K562 (cell line): ENCODE measurements at regions not wholly inside any gene's neighbourhood (a gene's known extent, or its start where the extent isn't known, plus 50 kb on each side); places are given as distances from the start of the nearest gene placed in this dataset.

Source experiments
- AFF4 ChIP-seq: sonication (generic); formaldehyde crosslinking; IDR thresholded peaks from 2 replicates; pipeline ENCODE4 v1.8.0; 2023; ENCODE audit warnings: mild to moderate bottlenecking, missing genetic modification reagents
- BMI1 ChIP-seq: fragments of 150-350 bp; IDR thresholded peaks from 2 replicates; pipeline ENCODE4 v1.6.1; 2014; ENCODE audit warnings: low read length
- CBFA2T3 ChIP-seq: fragments of 450-650 bp; IDR thresholded peaks from 2 replicates; pipeline ENCODE4 v1.6.1; 2017
- CHCHD3 ChIP-seq: fragments of 250-450 bp; sonication (Bioruptor Pico); IDR thresholded peaks from 2 replicates; pipeline ENCODE4 v2.1.2; 2022; ENCODE audit warnings: mild to moderate bottlenecking
- FOXJ2 ChIP-seq: fragments of 200-800 bp; sonication (Bioruptor generic); IDR thresholded peaks from 2 replicates; pipeline ENCODE4 v1.6.1; 2016; ENCODE audit warnings: missing genetic modification characterization, missing compliant biosample characterization
- NR2C1 ChIP-seq, 2 experiments: fragments of 450-650 bp; IDR thresholded peaks; 2 replicates each; pipeline ENCODE4 v1.6.1; 2017; ENCODE audit warnings: mild to moderate bottlenecking in 2 of 2, antibody characterized with exemption in 1 of 2, inconsistent platforms in 1 of 2, missing compliant biosample characterization in 1 of 2, missing genetic modification characterization in 1 of 2
- SETDB1 ChIP-seq: IDR thresholded peaks from one replicate; pipeline ENCODE4 v1.6.1; 2012; ENCODE audit warnings: low read length, control low read depth, inconsistent platforms
- STAT5B ChIP-seq: fragments of 250-450 bp; sonication (Bioruptor Pico); IDR thresholded peaks from 2 replicates; pipeline ENCODE4 v1.8.0; 2021; ENCODE audit warnings: mild to moderate bottlenecking, inconsistent platforms
- SUPT5H ChIP-seq: fragments of 450-650 bp; IDR thresholded peaks from 2 replicates; pipeline ENCODE4 v1.6.1; 2016
- TRIM28 ChIP-seq: fragments of 450-650 bp; IDR thresholded peaks from 2 replicates; pipeline ENCODE4 v1.6.1; 2017
- ZKSCAN3 ChIP-seq: fragments of 250-450 bp; sonication (Bioruptor Pico); IDR thresholded peaks from 2 replicates; pipeline ENCODE4 v1.4.0; 2020
- ZNF12 ChIP-seq: sonication (generic); formaldehyde crosslinking; IDR thresholded peaks from 2 replicates; pipeline ENCODE4 v1.4.0; 2020; ENCODE audit warnings: mild to moderate bottlenecking, missing genetic modification reagents
- ZNF318 ChIP-seq, 2 experiments: fragments of 450-650 bp; IDR thresholded peaks; 2 replicates each; pipeline ENCODE4 v1.6.1; 2016; ENCODE audit warnings: mild to moderate bottlenecking in 2 of 2, borderline replicate concordance in 1 of 2, low read depth in 1 of 2, moderate library complexity in 1 of 2
- TF ChIP-seq, protein P1 (sequence below): fragments of 450-650 bp; IDR thresholded peaks from 2 replicates; pipeline ENCODE4 v1.6.1; 2016
- TF ChIP-seq, protein P2 (sequence below), 3 experiments: IDR thresholded peaks in 2 of 3; conservative IDR thresholded peaks in 1 of 3; 2 replicates each; pipeline ENCODE4 v1.5.1; 2011 to 2012; ENCODE audit warnings: low read length in 3 of 3, mild to moderate bottlenecking in 3 of 3, control low read depth in 2 of 3, improper control_type of control experiment in 1 of 3, inconsistent platforms in 1 of 3, low read depth in 1 of 3, mixed read lengths in 1 of 3, moderate library complexity in 1 of 3; ENCODE audit not compliant: insufficient read depth in 2 of 3

DNA sequence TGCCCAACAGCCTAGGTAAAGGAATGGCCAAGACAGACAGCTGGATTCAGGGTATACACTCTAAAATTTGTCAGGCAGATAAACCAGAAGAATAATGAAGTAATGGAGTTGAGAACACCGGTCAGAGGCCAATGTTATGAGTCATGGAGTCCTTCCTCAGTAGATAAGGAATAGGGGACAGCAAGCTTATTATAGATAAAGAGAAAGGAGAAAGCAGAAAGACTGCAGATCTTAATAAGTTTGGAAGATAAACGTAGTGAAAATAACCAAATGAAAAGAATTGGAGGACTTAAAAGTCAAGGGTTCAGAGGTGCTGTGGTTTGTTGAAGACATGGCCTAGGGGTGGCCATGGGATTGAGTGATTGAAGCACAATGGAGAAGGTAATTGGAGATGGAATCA is 63.5 kb upstream of the NFE2L2 start (continued):
- TF ChIP-seq, protein P1, sequence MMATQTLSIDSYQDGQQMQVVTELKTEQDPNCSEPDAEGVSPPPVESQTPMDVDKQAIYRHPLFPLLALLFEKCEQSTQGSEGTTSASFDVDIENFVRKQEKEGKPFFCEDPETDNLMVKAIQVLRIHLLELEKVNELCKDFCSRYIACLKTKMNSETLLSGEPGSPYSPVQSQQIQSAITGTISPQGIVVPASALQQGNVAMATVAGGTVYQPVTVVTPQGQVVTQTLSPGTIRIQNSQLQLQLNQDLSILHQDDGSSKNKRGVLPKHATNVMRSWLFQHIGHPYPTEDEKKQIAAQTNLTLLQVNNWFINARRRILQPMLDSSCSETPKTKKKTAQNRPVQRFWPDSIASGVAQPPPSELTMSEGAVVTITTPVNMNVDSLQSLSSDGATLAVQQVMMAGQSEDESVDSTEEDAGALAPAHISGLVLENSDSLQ = peak; percentile 81
- TF ChIP-seq CBFA2T3 = peak; percentile 87
- no peak for TF ChIP-seq TRIM28
- no peak for TF ChIP-seq STAT5B (CRISPR knock-in tag)
- TF ChIP-seq ZKSCAN3 = no peak
- no peak for TF ChIP-seq SETDB1
- TF ChIP-seq ZNF12 = no peak
- TF ChIP-seq, protein P2, sequence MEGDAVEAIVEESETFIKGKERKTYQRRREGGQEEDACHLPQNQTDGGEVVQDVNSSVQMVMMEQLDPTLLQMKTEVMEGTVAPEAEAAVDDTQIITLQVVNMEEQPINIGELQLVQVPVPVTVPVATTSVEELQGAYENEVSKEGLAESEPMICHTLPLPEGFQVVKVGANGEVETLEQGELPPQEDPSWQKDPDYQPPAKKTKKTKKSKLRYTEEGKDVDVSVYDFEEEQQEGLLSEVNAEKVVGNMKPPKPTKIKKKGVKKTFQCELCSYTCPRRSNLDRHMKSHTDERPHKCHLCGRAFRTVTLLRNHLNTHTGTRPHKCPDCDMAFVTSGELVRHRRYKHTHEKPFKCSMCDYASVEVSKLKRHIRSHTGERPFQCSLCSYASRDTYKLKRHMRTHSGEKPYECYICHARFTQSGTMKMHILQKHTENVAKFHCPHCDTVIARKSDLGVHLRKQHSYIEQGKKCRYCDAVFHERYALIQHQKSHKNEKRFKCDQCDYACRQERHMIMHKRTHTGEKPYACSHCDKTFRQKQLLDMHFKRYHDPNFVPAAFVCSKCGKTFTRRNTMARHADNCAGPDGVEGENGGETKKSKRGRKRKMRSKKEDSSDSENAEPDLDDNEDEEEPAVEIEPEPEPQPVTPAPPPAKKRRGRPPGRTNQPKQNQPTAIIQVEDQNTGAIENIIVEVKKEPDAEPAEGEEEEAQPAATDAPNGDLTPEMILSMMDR (IDR thresholded peaks at IDR 0.05 in 2 of 3, conservative IDR thresholded peaks at IDR 0.05 in 1 of 3; ENCODE audit: insufficient read depth in 2 of 3, low read depth in 1 of 3, low read length in 3 of 3) = no peak
- no peak for TF ChIP-seq ZNF318 (IDR thresholded peaks at IDR 0.05; ENCODE audit: borderline replicate concordance in 1 of 2, low read depth in 1 of 2)
- TF ChIP-seq CHCHD3 (CRISPR knock-in tag) = no peak
- no peak for TF ChIP-seq SUPT5H
- no peak for TF ChIP-seq BMI1
- TF ChIP-seq FOXJ2 (tag) = no peak
- no peak for TF ChIP-seq AFF4 (CRISPR knock-in tag)
- no peak; the same call in 1 of the 2 replicates for TF ChIP-seq NR2C1 (IDR thresholded peaks at IDR 0.05)
- TF ChIP-seq NR2C1 (tag; IDR thresholded peaks at IDR 0.05) = peak; percentile 41; the same call in 1 of the 2 replicates
